ENCODE measurements at regions not wholly inside any gene's neighbourhood (a gene's known extent, or its start where the extent isn't known, plus 50 kb on each side); places are given as distances from the start of the nearest gene placed in this dataset.

DNA sequence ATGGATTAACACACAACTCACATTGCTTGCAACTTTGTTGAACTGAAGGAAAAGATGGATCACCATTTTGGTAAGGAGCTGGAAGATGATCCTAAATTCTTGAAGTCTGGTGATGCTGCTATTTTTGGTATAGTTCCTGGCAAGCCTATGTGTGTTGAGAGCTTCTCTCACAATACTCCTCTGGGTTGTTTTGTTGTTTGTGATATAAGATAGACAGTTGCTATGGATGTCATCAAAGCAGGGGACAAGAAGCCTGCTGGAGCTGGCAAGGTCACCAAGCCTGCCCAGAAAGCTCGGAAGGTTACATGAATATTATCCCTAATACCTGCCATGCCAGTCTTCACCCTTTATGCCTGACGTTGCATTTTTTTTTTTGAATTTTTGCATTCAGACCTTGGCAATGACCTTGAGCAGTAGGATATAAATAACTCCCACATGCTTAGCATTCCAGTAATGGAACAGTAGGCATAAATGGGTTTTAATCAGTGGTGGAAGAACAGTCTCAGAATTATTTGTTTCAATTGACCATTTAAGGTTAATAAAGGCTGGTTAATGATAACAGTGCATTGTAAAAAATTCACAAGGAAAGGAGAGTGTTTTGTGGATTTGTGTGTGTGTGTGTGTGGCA, 129.0 kb upstream of the SEL1L start:
- CTCF ChIA-PET = interaction anchor here in 1 of 2 donors (0.6 kb wide), 1 partner anchor 189 kb away, joined by 3 read pairs; no protein-coding TSS in a partner anchor
- no peak for DNase-seq

DNA sequence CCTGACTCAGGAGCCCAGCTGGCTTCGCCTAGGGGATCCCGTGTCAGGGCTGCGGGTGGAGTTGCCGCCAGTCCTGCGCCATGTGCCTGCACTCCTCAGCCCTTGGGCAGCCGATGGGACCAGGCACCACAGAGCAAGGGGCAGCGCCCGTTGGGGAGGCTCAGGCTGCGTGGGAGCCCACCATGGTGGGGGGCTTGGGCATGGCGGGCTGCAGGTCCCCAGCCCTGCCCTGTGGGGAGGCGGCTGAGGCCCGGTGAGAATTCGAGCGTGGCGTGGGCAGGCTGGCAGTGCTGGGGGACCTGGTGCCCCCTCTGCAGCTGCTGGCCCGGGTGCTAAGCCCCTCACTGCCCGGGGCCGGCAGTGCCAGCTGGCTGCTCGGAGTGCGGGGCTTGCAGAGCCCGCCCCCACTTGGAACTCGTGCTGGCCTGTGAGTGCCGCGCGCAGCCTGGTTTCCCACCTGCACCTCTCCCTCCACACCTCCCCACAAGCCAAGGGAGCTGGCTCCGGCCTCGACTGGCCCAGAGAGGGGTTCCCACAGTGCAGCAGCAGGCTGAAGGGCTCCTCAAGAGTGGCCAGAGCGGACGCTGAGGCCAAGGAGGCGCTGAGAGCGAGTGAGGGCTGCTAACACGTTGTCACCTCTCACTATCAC, 135.1 kb upstream of the SEL1L start:
- ChIA-PET POLR2A (no interaction called here), CTCF (no interaction called here)
- Histone ChIP-seq H3K27ac (ENCODE audit: low read length) (no peak overlapping the region), H3K27me3 (replicated peaks in 1 of 2; ENCODE audit: control insufficient read depth in 2 of 2, extremely low read depth in 1 of 2, insufficient read depth in 2 of 2, low read length in 1 of 2) (no peaks in the 10 kb centered on the region), H3K4me3 (ENCODE audit: control insufficient read depth in 1 of 2, extremely low read depth in 1 of 2, low read length in 1 of 2) (no peak overlapping the region), H3K9me3 (no peaks in the 10 kb centered on the region), H3K36me3 (ENCODE audit: control insufficient read depth in 2 of 2, extremely low read depth in 1 of 2, insufficient read depth in 1 of 2, low read length in 1 of 2) (no peaks in the 10 kb centered on the region), H3K4me1 (ENCODE audit: control insufficient read depth in 1 of 2, extremely low read depth in 1 of 2, insufficient read depth in 2 of 2, low read length in 2 of 2) (no peaks in the 10 kb centered on the region)
- 86% methylated on average over 22 of the region's 32 CpGs for WGBS (ENCODE audit: insufficient coverage)
- H3K9me3 Mint-ChIP-seq = peaks cover 0 to 4% (median 0%) of the 10 kb centered on the region in 3 donors
- no peaks in the 10 kb centered on the region for H3K36me3 Mint-ChIP-seq
- H3K27ac Mint-ChIP-seq = no peak overlapping the region
- DNase-seq = no peak
- H3K4me1 Mint-ChIP-seq = no peaks in the 10 kb centered on the region
- H3K27me3 Mint-ChIP-seq = peaks cover 0 to 3% of the 10 kb centered on the region in 2 donors
- H3K4me3 Mint-ChIP-seq = no peak overlapping the region
- peak in 1 of 4 experiments; percentile 24 for ATAC-seq (replicated peaks in 1 of 4)

More for the DNA sequence above, 129.0 kb upstream of the SEL1L start:
- no peaks in the 10 kb centered on the region for H3K4me1 ChIP-seq (ENCODE audit: control insufficient read depth in 1 of 2, extremely low read depth in 1 of 2, insufficient read depth in 2 of 2, low read length in 2 of 2)
- H3K27me3 Mint-ChIP-seq = peaks cover 0 to 1% of the 10 kb centered on the region in 2 donors
- H3K4me3 Mint-ChIP-seq = no peak overlapping the region
- no peak overlapping the region for H3K27ac Mint-ChIP-seq
- H3K36me3 Mint-ChIP-seq = no peaks in the 10 kb centered on the region
- H3K9me3 ChIP-seq = no peaks in the 10 kb centered on the region
- POLR2A ChIA-PET = no interaction called here
- no peak for ATAC-seq (replicated peaks in 1 of 4)
- no peaks in the 10 kb centered on the region for H3K27me3 ChIP-seq (replicated peaks in 1 of 2; ENCODE audit: control insufficient read depth in 2 of 2, extremely low read depth in 1 of 2, insufficient read depth in 2 of 2, low read length in 1 of 2)
- no peak overlapping the region for H3K4me3 ChIP-seq (ENCODE audit: control insufficient read depth in 1 of 2, extremely low read depth in 1 of 2, low read length in 1 of 2)
- H3K36me3 ChIP-seq (ENCODE audit: control insufficient read depth in 2 of 2, extremely low read depth in 1 of 2, insufficient read depth in 1 of 2, low read length in 1 of 2) = no peaks in the 10 kb centered on the region
- H3K9me3 Mint-ChIP-seq = peaks cover 0 to 4% (median 2%) of the 10 kb centered on the region in 3 donors
- H3K4me1 Mint-ChIP-seq = no peaks in the 10 kb centered on the region
- H3K27ac ChIP-seq (ENCODE audit: low read length) = no peak overlapping the region
- WGBS (ENCODE audit: insufficient coverage) = no CpG with 5 or more reads among the region's 2 CpGs

DNA sequence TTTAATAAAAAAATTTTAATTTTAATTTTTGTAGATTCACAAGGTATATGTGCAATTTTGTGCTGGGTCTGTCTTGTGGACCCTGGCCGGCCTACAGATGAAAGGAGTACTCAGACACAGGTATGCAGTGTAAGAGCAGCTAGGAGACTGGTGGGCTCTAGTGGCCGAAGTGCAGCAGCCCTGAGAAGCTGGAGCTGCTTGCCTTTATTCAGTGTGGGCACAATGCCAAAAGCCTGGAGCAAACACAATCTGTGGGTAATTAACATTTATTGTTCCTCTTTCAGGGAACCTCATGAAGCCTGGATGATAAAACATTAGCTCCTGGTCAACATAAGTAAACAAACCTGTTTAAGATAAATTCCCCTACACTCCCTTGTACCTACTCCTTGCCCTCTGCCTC, 135.7 kb upstream of the SEL1L start:
- Histone ChIP-seq H3K36me3 (ENCODE audit: control insufficient read depth in 2 of 2, extremely low read depth in 1 of 2, insufficient read depth in 1 of 2, low read length in 1 of 2) (no peaks in the 10 kb centered on the region), H3K4me3 (ENCODE audit: control insufficient read depth in 1 of 2, extremely low read depth in 1 of 2, low read length in 1 of 2) (no peak overlapping the region), H3K27ac (ENCODE audit: low read length) (no peak overlapping the region), H3K27me3 (replicated peaks in 1 of 2; ENCODE audit: control insufficient read depth in 2 of 2, extremely low read depth in 1 of 2, insufficient read depth in 2 of 2, low read length in 1 of 2) (no peaks in the 10 kb centered on the region), H3K9me3 (no peaks in the 10 kb centered on the region), H3K4me1 (ENCODE audit: control insufficient read depth in 1 of 2, extremely low read depth in 1 of 2, insufficient read depth in 2 of 2, low read length in 2 of 2) (no peaks in the 10 kb centered on the region)
- Mint-ChIP-seq H3K27ac (no peak overlapping the region), H3K4me1 (no peaks in the 10 kb centered on the region), H3K27me3 (peaks cover 0 to 3% of the 10 kb centered on the region in 2 donors), H3K36me3 (no peaks in the 10 kb centered on the region), H3K4me3 (no peak overlapping the region), H3K9me3 (peaks cover 0 to 4% (median 0%) of the 10 kb centered on the region in 3 donors)
- ChIA-PET POLR2A (interaction anchor here in 1 of 2 donors (0.7 kb wide), 1 partner anchor 964 kb away, joined by 3 read pairs; no protein-coding TSS in a partner anchor), CTCF (no interaction called here)
- 82% methylated on average over 2 of the region's 2 CpGs for WGBS (ENCODE audit: insufficient coverage)
- no peak for ATAC-seq (replicated peaks in 1 of 4)
- DNase-seq = no peak

DNA sequence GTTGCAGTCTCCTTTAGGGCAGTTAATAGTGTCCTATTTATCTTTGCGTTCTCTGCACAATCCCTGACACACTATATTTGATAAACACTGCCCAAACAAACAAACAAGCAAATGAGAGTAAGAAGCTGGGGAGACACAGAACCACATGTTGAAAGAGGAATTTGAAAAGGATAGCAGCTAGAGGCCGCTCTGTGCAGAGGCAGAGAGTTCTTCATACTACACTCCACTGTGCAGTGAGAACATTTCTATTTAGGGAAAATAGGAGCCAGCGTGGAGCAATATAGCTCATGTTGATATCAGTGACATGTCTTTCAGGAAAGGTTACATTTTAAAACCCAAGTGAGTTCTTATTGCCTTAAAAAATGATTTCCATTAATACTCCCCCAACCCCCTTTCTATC, 140.3 kb upstream of the SEL1L start:
- Histone ChIP-seq H3K27ac (ENCODE audit: low read length) (no peak overlapping the region), H3K4me1 (ENCODE audit: control insufficient read depth in 1 of 2, extremely low read depth in 1 of 2, insufficient read depth in 2 of 2, low read length in 2 of 2) (no peaks in the 10 kb centered on the region), H3K9me3 (no peaks in the 10 kb centered on the region), H3K4me3 (ENCODE audit: control insufficient read depth in 1 of 2, extremely low read depth in 1 of 2, low read length in 1 of 2) (no peak overlapping the region), H3K36me3 (ENCODE audit: control insufficient read depth in 2 of 2, extremely low read depth in 1 of 2, insufficient read depth in 1 of 2, low read length in 1 of 2) (no peaks in the 10 kb centered on the region), H3K27me3 (replicated peaks in 1 of 2; ENCODE audit: control insufficient read depth in 2 of 2, extremely low read depth in 1 of 2, insufficient read depth in 2 of 2, low read length in 1 of 2) (no peaks in the 10 kb centered on the region)
- Mint-ChIP-seq H3K27me3 (peaks cover 0 to 3% of the 10 kb centered on the region in 2 donors), H3K36me3 (no peaks in the 10 kb centered on the region), H3K4me3 (no peak overlapping the region), H3K27ac (no peak overlapping the region), H3K9me3 (peaks cover 0 to 5% (median 0%) of the 10 kb centered on the region in 3 donors), H3K4me1 (no peaks in the 10 kb centered on the region)
- WGBS (ENCODE audit: insufficient coverage) = no CpG with 5 or more reads among the region's 3 CpGs
- ChIA-PET POLR2A (no interaction called here), CTCF (no interaction called here)
- DNase-seq (no peak), ATAC-seq (replicated peaks in 1 of 4) (no peak)

DNA sequence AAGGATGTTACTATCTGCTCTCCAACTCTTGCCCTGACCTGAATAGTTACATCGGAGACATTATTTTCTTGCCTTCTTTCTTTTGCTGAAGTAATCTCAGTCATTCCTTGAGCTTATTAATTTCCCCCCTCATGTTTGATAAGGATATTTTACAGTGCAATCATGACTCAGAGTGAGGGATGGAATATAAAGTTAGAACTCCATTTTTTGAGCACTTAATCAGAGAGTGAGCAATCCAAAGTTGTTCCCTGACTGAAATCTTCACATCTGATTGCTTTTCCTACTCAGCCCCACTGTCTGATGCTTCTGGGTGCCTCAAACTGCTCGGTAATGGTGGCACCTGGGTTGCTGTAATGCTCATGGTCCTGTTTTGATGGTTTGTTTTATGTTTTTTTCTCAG, 142.7 kb upstream of the SEL1L start:
- POLR2A ChIA-PET = no interaction called here
- Mint-ChIP-seq H3K4me3 (no peak overlapping the region), H3K27me3 (peaks cover 4 to 9% of the 10 kb centered on the region in 2 donors), H3K27ac (no peak overlapping the region), H3K36me3 (no peaks in the 10 kb centered on the region), H3K9me3 (peaks cover 0 to 5% (median 0%) of the 10 kb centered on the region in 3 donors), H3K4me1 (no peaks in the 10 kb centered on the region)
- H3K4me1 ChIP-seq (ENCODE audit: control insufficient read depth in 1 of 2, extremely low read depth in 1 of 2, insufficient read depth in 2 of 2, low read length in 2 of 2) = no peaks in the 10 kb centered on the region
- ATAC-seq (replicated peaks in 1 of 4) (no peak), DNase-seq (no peak)
- no peaks in the 10 kb centered on the region for H3K9me3 ChIP-seq
- no peak overlapping the region for H3K27ac ChIP-seq (ENCODE audit: low read length)
- no peak overlapping the region for H3K4me3 ChIP-seq (ENCODE audit: control insufficient read depth in 1 of 2, extremely low read depth in 1 of 2, low read length in 1 of 2)
- no CpG with 5 or more reads among the region's 2 CpGs for WGBS (ENCODE audit: insufficient coverage)
- H3K27me3 ChIP-seq (replicated peaks in 1 of 2; ENCODE audit: control insufficient read depth in 2 of 2, extremely low read depth in 1 of 2, insufficient read depth in 2 of 2, low read length in 1 of 2) = no peaks in the 10 kb centered on the region
- no peaks in the 10 kb centered on the region for H3K36me3 ChIP-seq (ENCODE audit: control insufficient read depth in 2 of 2, extremely low read depth in 1 of 2, insufficient read depth in 1 of 2, low read length in 1 of 2)
- CTCF ChIA-PET = no interaction called here

- H3K9me3 Mint-ChIP-seq = peaks cover 0 to 5% (median 0%) of the 10 kb centered on the region in 3 donors
- H3K4me1 Mint-ChIP-seq = no peaks in the 10 kb centered on the region
- Histone ChIP-seq H3K27me3 (replicated peaks in 1 of 2; ENCODE audit: control insufficient read depth in 2 of 2, extremely low read depth in 1 of 2, insufficient read depth in 2 of 2, low read length in 1 of 2) (no peaks in the 10 kb centered on the region), H3K4me1 (ENCODE audit: control insufficient read depth in 1 of 2, extremely low read depth in 1 of 2, insufficient read depth in 2 of 2, low read length in 2 of 2) (no peaks in the 10 kb centered on the region), H3K4me3 (ENCODE audit: control insufficient read depth in 1 of 2, extremely low read depth in 1 of 2, low read length in 1 of 2) (no peak overlapping the region), H3K36me3 (ENCODE audit: control insufficient read depth in 2 of 2, extremely low read depth in 1 of 2, insufficient read depth in 1 of 2, low read length in 1 of 2) (no peaks in the 10 kb centered on the region), H3K27ac (ENCODE audit: low read length) (no peak overlapping the region), H3K9me3 (no peaks in the 10 kb centered on the region)
- DNase-seq (no peak), ATAC-seq (replicated peaks in 1 of 4) (no peak)
- no peaks in the 10 kb centered on the region for H3K36me3 Mint-ChIP-seq
- ChIA-PET POLR2A (no interaction called here), CTCF (no interaction called here)
- peaks cover 4 to 12% of the 10 kb centered on the region in 2 donors for H3K27me3 Mint-ChIP-seq
- 75% methylated on average over 4 of the region's 7 CpGs for WGBS (ENCODE audit: insufficient coverage)
- H3K4me3 Mint-ChIP-seq = no peak overlapping the region
- H3K27ac Mint-ChIP-seq = no peak overlapping the region
Measured at GRCh38 chr14:81676879-81677278, 143.2 kb upstream of the SEL1L start.
